GM06990 (cell line): ENCODE measurements at regions not wholly inside any gene's neighbourhood (a gene's known extent, or its start where the extent isn't known, plus 50 kb on each side); places are given as distances from the start of the nearest gene placed in this dataset.

ENCODE experiments used
- DNase-seq: peaks from one replicate; pipeline ENCODE4 v3.0.0-alpha.2; 2011; ENCODE audit not compliant: insufficient read length; ENCODE audit errors: extremely low read depth
- H3K27me3 ChIP-seq: replicated peaks from 2 replicates; pipeline ENCODE4 v1.6.0; 2011; ENCODE audit warnings: low read length; ENCODE audit not compliant: control insufficient read depth, insufficient read depth
- H3K36me3 ChIP-seq: 2 replicates; pipeline ENCODE4 v1.5.1; 2011; ENCODE audit warnings: low read length; ENCODE audit not compliant: control insufficient read depth, insufficient read depth
- H3K4me3 ChIP-seq: replicated peaks from 2 replicates; pipeline ENCODE4 v1.5.1; 2011; ENCODE audit warnings: low read depth, mild to moderate bottlenecking, control low read depth, low read length
- CTCF ChIP-seq: IDR thresholded peaks from 2 replicates; pipeline ENCODE4 v1.5.1; 2011; ENCODE audit warnings: low read length, control low read depth, mild to moderate bottlenecking, inconsistent platforms; ENCODE audit not compliant: insufficient read depth, poor library complexity, severe bottlenecking

GRCh38 chr6:14348389-14348788 is 230.8 kb downstream of the CD83 start:
- H3K4me3 ChIP-seq, result no peak overlapping the region
- no peak for TF ChIP-seq CTCF
- DNase-seq, result no peak
- no peaks in the 10 kb centered on the region for H3K27me3 ChIP-seq
- no peaks in the 10 kb centered on the region for H3K36me3 ChIP-seq

GRCh38 chr6:14349507-14349906 is 231.9 kb downstream of the CD83 start:
- no peaks in the 10 kb centered on the region for H3K36me3 ChIP-seq
- DNase-seq, result no peak
- no peaks in the 10 kb centered on the region for H3K27me3 ChIP-seq
- TF ChIP-seq CTCF, result no peak
- no peak overlapping the region for H3K4me3 ChIP-seq

GRCh38 chr6:14350210-14350609 is 232.6 kb downstream of the CD83 start:
- no peak for TF ChIP-seq CTCF
- Histone ChIP-seq H3K27me3 (no peaks in the 10 kb centered on the region), H3K4me3 (no peak overlapping the region), H3K36me3 (no peaks in the 10 kb centered on the region)
- DNase-seq, result no peak

- TF ChIP-seq CTCF, result no peak
Observed at GRCh38 chr6:14353281-14353680, 235.7 kb downstream of the CD83 start.

GRCh38 chr6:14353798-14354197 is 236.2 kb downstream of the CD83 start:
- TF ChIP-seq CTCF, result no peak
- DNase-seq, result no peak
- no peak overlapping the region for H3K4me3 ChIP-seq
- H3K27me3 ChIP-seq, result no peaks in the 10 kb centered on the region
- no peaks in the 10 kb centered on the region for H3K36me3 ChIP-seq

More at GRCh38 chr6:14353281-14353680, 235.7 kb downstream of the CD83 start:
- Histone ChIP-seq H3K36me3 (no peaks in the 10 kb centered on the region), H3K27me3 (no peaks in the 10 kb centered on the region), H3K4me3 (no peak overlapping the region)
- no peak for DNase-seq

GRCh38 chr6:14354919-14355572 is 237.5 kb downstream of the CD83 start:
- no peak for DNase-seq
- Histone ChIP-seq H3K27me3 (no peaks in the 10 kb centered on the region), H3K36me3 (no peaks in the 10 kb centered on the region), H3K4me3 (no peak overlapping the region)
- no peak for TF ChIP-seq CTCF
